ENCODE measurements at regions not wholly inside any gene's neighbourhood (a gene's known extent, or its start where the extent isn't known, plus 50 kb on each side); places are given as distances from the start of the nearest gene placed in this dataset.

DNA sequence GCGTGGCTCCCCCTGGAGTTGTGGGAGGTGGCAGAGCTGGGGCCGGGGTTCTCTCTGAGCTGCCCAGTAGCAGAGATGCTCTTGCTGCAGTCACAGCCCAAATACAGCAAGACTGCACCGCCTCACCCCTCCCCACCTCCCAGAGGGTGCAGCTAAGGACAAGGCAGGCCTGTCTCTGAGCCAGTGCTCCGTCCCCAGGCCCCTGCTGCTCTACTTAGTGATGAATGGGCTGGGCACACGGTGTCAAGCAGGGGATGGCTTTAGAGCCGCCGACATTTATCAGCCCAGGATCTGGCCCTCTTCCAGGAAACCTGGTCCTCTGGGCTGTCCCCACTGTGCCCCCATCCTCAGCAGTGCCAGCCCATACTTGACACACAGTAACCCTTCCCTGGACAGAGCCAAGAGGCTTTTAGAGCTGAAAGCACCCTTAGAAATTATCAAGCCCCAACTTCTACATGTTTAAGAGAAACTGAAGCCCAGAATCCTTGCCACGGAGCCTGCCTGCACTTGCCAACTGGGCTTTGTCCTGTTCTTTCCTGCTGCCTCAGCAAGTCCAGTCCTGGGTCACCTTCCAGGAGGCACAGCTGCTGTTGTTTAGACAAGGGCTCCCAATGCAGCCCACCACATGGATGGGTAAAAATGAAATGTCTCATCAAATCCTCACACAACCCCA is 137.1 kb upstream of the UNC5B start:
- no peak overlapping the region for H3K27ac Mint-ChIP-seq
- CTCF ChIA-PET, result no interaction called here
- no peaks in the 10 kb centered on the region for H3K9me3 Mint-ChIP-seq

DNA sequence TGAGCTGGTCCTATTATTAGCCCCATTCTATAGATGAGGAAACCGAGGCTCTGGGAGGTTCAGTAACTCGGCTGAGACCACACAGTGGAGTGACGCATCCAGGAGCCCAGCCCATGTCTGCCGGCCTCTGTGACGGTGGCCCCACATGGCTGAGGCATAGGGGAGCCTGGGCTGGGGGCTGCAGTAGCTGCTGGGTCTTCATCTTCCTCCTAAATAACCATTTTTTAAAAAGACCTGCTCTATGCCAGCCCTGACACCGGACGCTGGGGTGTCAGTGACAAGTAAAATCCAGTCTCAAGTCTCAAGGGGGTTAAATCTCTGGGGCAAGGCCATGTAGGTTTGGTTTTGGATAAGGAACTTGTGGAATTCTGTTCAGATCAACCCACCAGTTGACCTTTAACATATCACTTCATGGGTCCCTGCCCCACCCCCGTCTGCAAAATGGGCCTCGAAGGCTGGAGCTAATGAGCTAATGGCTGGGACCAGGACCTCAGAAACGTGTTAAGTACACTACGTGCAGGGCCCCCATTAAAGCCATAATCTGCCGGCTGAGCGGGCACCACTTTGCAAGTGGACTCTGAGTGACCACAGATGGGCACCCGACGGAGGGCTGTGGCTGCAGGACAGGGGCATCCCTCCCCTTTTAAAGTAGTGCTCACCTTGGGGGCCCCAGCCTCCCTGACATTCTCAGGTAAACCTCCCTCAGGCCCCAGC is 136.5 kb upstream of the UNC5B start:
- no peak overlapping the region for H3K27ac Mint-ChIP-seq
- ATAC-seq (no peak), DNase-seq (no peak)
- no peak overlapping the region for H3K4me3 Mint-ChIP-seq
- H3K36me3 Mint-ChIP-seq (ENCODE audit: low read depth), result no peaks in the 10 kb centered on the region
- ChIA-PET CTCF (no interaction called here), POLR2A (interaction anchor here (0.6 kb wide), 1 partner anchor 1904 kb away, joined by 3 read pairs; no protein-coding TSS in a partner anchor)
- no peaks in the 10 kb centered on the region for H3K4me1 Mint-ChIP-seq (ENCODE audit: low read depth)
- TF ChIP-seq, protein P1, sequence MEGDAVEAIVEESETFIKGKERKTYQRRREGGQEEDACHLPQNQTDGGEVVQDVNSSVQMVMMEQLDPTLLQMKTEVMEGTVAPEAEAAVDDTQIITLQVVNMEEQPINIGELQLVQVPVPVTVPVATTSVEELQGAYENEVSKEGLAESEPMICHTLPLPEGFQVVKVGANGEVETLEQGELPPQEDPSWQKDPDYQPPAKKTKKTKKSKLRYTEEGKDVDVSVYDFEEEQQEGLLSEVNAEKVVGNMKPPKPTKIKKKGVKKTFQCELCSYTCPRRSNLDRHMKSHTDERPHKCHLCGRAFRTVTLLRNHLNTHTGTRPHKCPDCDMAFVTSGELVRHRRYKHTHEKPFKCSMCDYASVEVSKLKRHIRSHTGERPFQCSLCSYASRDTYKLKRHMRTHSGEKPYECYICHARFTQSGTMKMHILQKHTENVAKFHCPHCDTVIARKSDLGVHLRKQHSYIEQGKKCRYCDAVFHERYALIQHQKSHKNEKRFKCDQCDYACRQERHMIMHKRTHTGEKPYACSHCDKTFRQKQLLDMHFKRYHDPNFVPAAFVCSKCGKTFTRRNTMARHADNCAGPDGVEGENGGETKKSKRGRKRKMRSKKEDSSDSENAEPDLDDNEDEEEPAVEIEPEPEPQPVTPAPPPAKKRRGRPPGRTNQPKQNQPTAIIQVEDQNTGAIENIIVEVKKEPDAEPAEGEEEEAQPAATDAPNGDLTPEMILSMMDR (IDR thresholded peaks at IDR 0.05), result no peak
- H3K27me3 Mint-ChIP-seq, result no peaks in the 10 kb centered on the region
- no peaks in the 10 kb centered on the region for H3K9me3 Mint-ChIP-seq
- intact Hi-C loops (cut with micrococcal nuclease), result no loop called here

More for the DNA sequence above, 137.1 kb upstream of the UNC5B start:
- Mint-ChIP-seq H3K4me3 (no peak overlapping the region), H3K27me3 (no peaks in the 10 kb centered on the region), H3K4me1 (ENCODE audit: low read depth) (no peaks in the 10 kb centered on the region), H3K36me3 (ENCODE audit: low read depth) (no peaks in the 10 kb centered on the region)
- DNase-seq, result no peak
- TF ChIP-seq, protein P1 (IDR thresholded peaks at IDR 0.05), result no peak
- POLR2A ChIA-PET, result no interaction called here
- intact Hi-C loops (cut with micrococcal nuclease), result no loop called here
- ATAC-seq, result no peak

DNA sequence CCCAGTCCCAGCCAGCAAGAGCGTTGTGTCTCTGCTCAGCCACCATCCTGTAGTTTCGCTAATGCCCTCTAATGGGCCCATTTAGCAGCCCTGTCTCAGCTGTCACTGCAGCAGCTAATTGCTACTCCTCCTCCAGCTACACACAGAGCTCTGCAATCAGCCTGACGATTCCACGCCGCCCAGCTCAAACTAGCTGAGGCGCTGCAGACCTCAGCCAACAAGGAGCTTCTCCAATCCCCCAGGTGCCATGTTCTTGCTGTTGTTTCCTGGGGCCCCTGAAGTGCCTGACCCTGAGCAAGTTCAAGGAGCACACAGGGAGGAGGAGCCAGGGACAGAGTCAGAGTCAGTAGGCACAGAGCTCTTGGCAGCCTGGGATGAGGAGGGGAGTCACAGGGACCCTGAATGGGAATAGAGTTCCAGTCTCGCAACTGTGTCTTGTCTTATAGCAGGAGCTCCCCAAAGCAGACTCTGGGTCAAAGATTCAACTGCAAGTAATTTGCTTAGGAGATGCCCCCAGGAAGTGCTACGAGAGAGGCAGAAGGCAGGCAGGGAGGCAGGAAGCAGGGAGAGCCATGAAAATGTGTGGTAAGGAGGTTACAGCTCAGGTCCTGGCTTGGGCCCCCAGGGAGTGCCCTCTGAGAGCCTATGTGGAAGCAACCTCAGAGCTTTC is 135.8 kb upstream of the UNC5B start:
- intact Hi-C loops (cut with micrococcal nuclease), result no loop called here
- H3K27ac Mint-ChIP-seq, result no peak overlapping the region
- ATAC-seq (no peak), DNase-seq (no peak)
- POLR2A ChIA-PET, result interaction anchor here (0.6 kb wide), 1 partner anchor 1903 kb away, joined by 3 read pairs; no protein-coding TSS in a partner anchor
- no peaks in the 10 kb centered on the region for H3K4me1 Mint-ChIP-seq (ENCODE audit: low read depth)
- CTCF ChIA-PET, result no interaction called here
- no peak overlapping the region for H3K4me3 Mint-ChIP-seq
- no peaks in the 10 kb centered on the region for H3K36me3 Mint-ChIP-seq (ENCODE audit: low read depth)
- no peaks in the 10 kb centered on the region for H3K9me3 Mint-ChIP-seq
- TF ChIP-seq, protein P1 (IDR thresholded peaks at IDR 0.05), result no peak
- no peaks in the 10 kb centered on the region for H3K27me3 Mint-ChIP-seq

DNA sequence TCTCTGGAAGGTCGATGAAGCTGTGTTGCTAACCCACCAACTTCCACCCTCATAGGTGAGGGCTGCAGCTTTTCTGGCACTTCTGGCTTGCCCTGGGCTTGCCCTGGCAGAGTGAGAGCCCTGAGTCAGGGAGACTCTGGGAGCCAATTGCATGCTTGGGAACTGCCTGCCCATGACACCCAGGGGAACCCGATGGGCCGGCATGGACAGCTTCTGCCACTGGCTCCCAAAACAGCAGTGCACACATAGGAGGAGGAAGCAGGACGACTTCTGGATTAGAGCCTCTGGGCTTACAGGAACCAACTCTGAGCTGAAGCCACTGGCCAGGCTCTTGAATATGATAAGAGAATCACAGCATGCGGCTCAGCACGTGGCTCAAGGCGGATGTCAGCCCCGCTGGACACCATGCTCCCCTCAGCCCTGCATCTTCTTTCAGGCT is 135.2 kb upstream of the UNC5B start:
- TF ChIP-seq, protein P1 (IDR thresholded peaks at IDR 0.05), result no peak
- H3K4me1 Mint-ChIP-seq (ENCODE audit: low read depth), result no peaks in the 10 kb centered on the region
- H3K36me3 Mint-ChIP-seq (ENCODE audit: low read depth), result no peaks in the 10 kb centered on the region
- DNase-seq (no peak), ATAC-seq (no peak)
- no peak overlapping the region for H3K4me3 Mint-ChIP-seq
- H3K9me3 Mint-ChIP-seq, result no peaks in the 10 kb centered on the region
- ChIA-PET POLR2A (no interaction called here), CTCF (no interaction called here)
- intact Hi-C loops (cut with micrococcal nuclease), result no loop called here
- H3K27me3 Mint-ChIP-seq, result no peaks in the 10 kb centered on the region
- H3K27ac Mint-ChIP-seq, result no peak overlapping the region
